ENCODE measurements at regions not wholly inside any gene's neighbourhood (a gene's known extent, or its start where the extent isn't known, plus 50 kb on each side); places are given as distances from the start of the nearest gene placed in this dataset.

- Histone ChIP-seq H3K27me3 (ENCODE audit: insufficient read depth) (no peaks in the 10 kb centered on the region), H3K4me2 (no peak overlapping the region), H3K36me3 (ENCODE audit: insufficient read depth) (no peaks in the 10 kb centered on the region), H3K4me1 (ENCODE audit: insufficient read depth) (no peaks in the 10 kb centered on the region), H3K4me3 (no peak overlapping the region), H3F3A (replicated peaks; ENCODE audit: low read depth) (no peaks in the 10 kb centered on the region), H2AFZ (no peak overlapping the region), H4K20me1 (replicated peaks; ENCODE audit: insufficient read depth) (no peaks in the 10 kb centered on the region), H3K27ac (ENCODE audit: low read depth) (no peak overlapping the region), H3K79me2 (replicated peaks; ENCODE audit: insufficient read depth) (no peaks in the 10 kb centered on the region), H3K9me2 (ENCODE audit: insufficient read depth) (no peaks in the 10 kb centered on the region; the same call in 1 of the 2 replicates)
- DNase-seq (ENCODE audit: low spot score) (no peak), ATAC-seq (no peak)
- no peaks in the 10 kb centered on the region for H3K4me1 Mint-ChIP-seq
- H3K27me3 Mint-ChIP-seq (ENCODE audit: insufficient read depth, low read depth, poor library complexity) = no peaks in the 10 kb centered on the region
- no peaks in the 10 kb centered on the region for H3K36me3 Mint-ChIP-seq (ENCODE audit: low read depth)
- H3K9me3 Mint-ChIP-seq = no peaks in the 10 kb centered on the region; the same call in 2 of the 3 replicates
- no peak overlapping the region for H3K4me3 Mint-ChIP-seq
- TF ChIP-seq REST (IDR thresholded peaks at IDR 0.05; ENCODE audit: unreplicated experiment) = no peak
- TF ChIP-seq JUNB (IDR thresholded peaks at IDR 0.05; ENCODE audit: unreplicated experiment) = no peak
- H3K27ac Mint-ChIP-seq = no peak overlapping the region
Measured at GRCh38 chrX:14193547-14193946, 163.9 kb upstream of the GEMIN8 start.

- Mint-ChIP-seq H3K27ac (no peak overlapping the region; the same call in 1 of the 2 replicates), H3K36me3 (ENCODE audit: low read depth) (no peaks in the 10 kb centered on the region), H3K27me3 (ENCODE audit: insufficient read depth, low read depth, poor library complexity) (no peaks in the 10 kb centered on the region), H3K4me3 (no peak overlapping the region), H3K9me3 (no peaks in the 10 kb centered on the region), H3K4me1 (no peaks in the 10 kb centered on the region)
- TF ChIP-seq CREB1 (CRISPR knock-in tag; IDR thresholded peaks at IDR 0.05; ENCODE audit: low read depth) = no peak
- no peak for TF ChIP-seq JUNB (IDR thresholded peaks at IDR 0.05; ENCODE audit: unreplicated experiment)
- TF ChIP-seq EZH2phosphoT487 (IDR thresholded peaks at IDR 0.05; ENCODE audit: unreplicated experiment) = no peak
- no peak for TF ChIP-seq STAT1 (IDR thresholded peaks at IDR 0.05; ENCODE audit: unreplicated experiment)
- no peak for TF ChIP-seq ETS1 (IDR thresholded peaks at IDR 0.05)
- TF ChIP-seq POLR2AphosphoS5 (IDR thresholded peaks at IDR 0.05; ENCODE audit: low read depth) = no peak
- no peak overlapping the region for H3K4me2 ChIP-seq
- H3K4me3 ChIP-seq = no peak overlapping the region
- H3K4me1 ChIP-seq (ENCODE audit: insufficient read depth) = no peaks in the 10 kb centered on the region
- no peak overlapping the region for H2AFZ ChIP-seq
- H4K20me1 ChIP-seq (replicated peaks; ENCODE audit: insufficient read depth) = no peaks in the 10 kb centered on the region
- no peaks in the 10 kb centered on the region for H3K36me3 ChIP-seq (ENCODE audit: insufficient read depth)
- H3K79me2 ChIP-seq (replicated peaks; ENCODE audit: insufficient read depth) = no peaks in the 10 kb centered on the region
- no peaks in the 10 kb centered on the region for H3F3A ChIP-seq (replicated peaks; ENCODE audit: low read depth)
- no peaks in the 10 kb centered on the region for H3K27me3 ChIP-seq (ENCODE audit: insufficient read depth)
- H3K27ac ChIP-seq (ENCODE audit: low read depth) = no peak overlapping the region
- ATAC-seq = no peak
- no peak for DNase-seq (ENCODE audit: low spot score)
- no peaks in the 10 kb centered on the region for H3K9me2 ChIP-seq (ENCODE audit: insufficient read depth)
Measured at GRCh38 chrX:14173873-14174272, 144.2 kb upstream of the GEMIN8 start.
